PC-9 (cell line): ENCODE measurements at regions not wholly inside any gene's neighbourhood (a gene's known extent, or its start where the extent isn't known, plus 50 kb on each side); places are given as distances from the start of the nearest gene placed in this dataset.

Experiments used
- BruUV-seq: library from RNA; stranded (reverse); fragments of 400-500 nt; replicated peaks from 2 replicates; lab custom pipeline; 2021; lab: Mats Ljungman, UMichigan
- CTCF ChIA-PET: fragments of 300-600 bp; sonication (Branson Sonifier 250); formaldehyde crosslinking; loops from one replicate; lab custom pipeline; 2022; ENCODE audit warnings: antibody characterized with exemption; lab: Charles Lee
- POLR2A ChIA-PET: fragments of 300-600 bp; sonication (Branson Sonifier 250); formaldehyde crosslinking; loops from one replicate; lab custom pipeline; 2022; ENCODE audit warnings: antibody characterized with exemption; ENCODE audit not compliant: unreplicated experiment; lab: Charles Lee
- DNase-seq, 2 experiments: peaks; one replicate each; pipeline versions ENCODE4 v3.0.0 to v3.0.0-alpha.2; 2015 to 2022; ENCODE audit warnings: mixed read lengths in 1 of 2
- H2AFZ ChIP-seq: fragments of 200-600 bp; sonication (generic); 2 replicates; pipeline ENCODE4 v1.8.1; 2017; ENCODE audit warnings: antibody characterized with exemption
- H3F3A ChIP-seq: fragments of 200-600 bp; sonication (generic); 2 replicates; pipeline ENCODE4 v1.8.1; 2017; ENCODE audit warnings: antibody characterized with exemption, mild to moderate bottlenecking, low read depth; ENCODE audit not compliant: insufficient read depth
- H3K27ac ChIP-seq: fragments of 200-600 bp; sonication (generic); 2 replicates; pipeline ENCODE4 v1.6.1; 2016; ENCODE audit warnings: mixed run types
- H3K27me3 ChIP-seq: fragments of 200-600 bp; sonication (generic); 2 replicates; pipeline ENCODE4 v1.6.1; 2016; ENCODE audit warnings: low read depth, mixed run types; ENCODE audit not compliant: insufficient read depth
- H3K36me3 ChIP-seq: fragments of 200-600 bp; sonication (generic); 2 replicates; pipeline ENCODE4 v1.6.1; 2016; ENCODE audit warnings: low read depth, mixed run types
- H3K4me1 ChIP-seq: fragments of 200-600 bp; sonication (generic); replicated peaks from 2 replicates; pipeline ENCODE4 v1.6.1; 2016; ENCODE audit warnings: mixed run types; ENCODE audit not compliant: insufficient read depth
- H3K4me2 ChIP-seq: fragments of 200-600 bp; sonication (generic); 2 replicates; pipeline ENCODE4 v1.6.1; 2017; ENCODE audit warnings: mixed run types
- H3K4me3 ChIP-seq: fragments of 200-600 bp; sonication (generic); 2 replicates; pipeline ENCODE4 v1.6.1; 2016; ENCODE audit warnings: mixed run types
- H3K79me2 ChIP-seq: fragments of 200-600 bp; sonication (generic); 2 replicates; pipeline ENCODE4 v1.6.1; 2017; ENCODE audit warnings: low read depth, mixed run types
- H3K9me2 ChIP-seq: fragments of 200-600 bp; sonication (generic); 2 replicates; pipeline ENCODE4 v1.8.1; 2017; ENCODE audit warnings: mild to moderate bottlenecking; ENCODE audit not compliant: insufficient read depth
- H3K9me3 ChIP-seq: fragments of 200-600 bp; sonication (generic); 2 replicates; pipeline ENCODE4 v1.8.1; 2016; ENCODE audit warnings: low read depth; ENCODE audit not compliant: insufficient read depth
- H4K20me1 ChIP-seq: fragments of 200-600 bp; sonication (generic); 2 replicates; pipeline ENCODE4 v1.8.1; 2017; ENCODE audit not compliant: insufficient read depth
- CTCF ChIP-seq: fragments of 200-600 bp; sonication (generic); conservative IDR thresholded peaks from 2 replicates; pipeline ENCODE4 v1.6.1; 2017; ENCODE audit warnings: mixed run types, antibody characterized with exemption, mild to moderate bottlenecking, moderate library complexity
- EZH2 ChIP-seq: fragments of 200-600 bp; sonication (generic); IDR thresholded peaks from 2 replicates; pipeline ENCODE4 v1.8.0; 2017; ENCODE audit warnings: antibody characterized with exemption, low read depth
- intact Hi-C: fragments of 100-400 bp; cut with micrococcal nuclease; formaldehyde crosslinking; loops from one replicate; pipeline ENCODE4 v1.10.0; 2022; ENCODE audit not compliant: unreplicated experiment

GRCh38 chr11:20256925-20257324 is 96.7 kb upstream of the DBX1 start:
- intact Hi-C loops, result no loop called here
- Histone ChIP-seq H2AFZ (no peak overlapping the region), H3K4me3 (no peak overlapping the region), H3F3A (no peaks in the 10 kb centered on the region), H3K79me2 (no peaks in the 10 kb centered on the region), H3K9me2 (no peaks in the 10 kb centered on the region), H3K4me2 (no peak overlapping the region), H3K27ac (no peak overlapping the region), H3K4me1 (no peaks in the 10 kb centered on the region), H3K36me3 (no peaks in the 10 kb centered on the region), H3K9me3 (no peaks in the 10 kb centered on the region), H4K20me1 (no peaks in the 10 kb centered on the region), H3K27me3 (peaks cover 46% of the 10 kb centered on the region)
- no TSS peak for BruUV-seq
- POLR2A ChIA-PET, result no interaction called here
- TF ChIP-seq CTCF (no peak), EZH2 (no peak)
- CTCF ChIA-PET, result no interaction called here
- no peak for DNase-seq

GRCh38 chr11:20253796-20254195 is 93.5 kb upstream of the DBX1 start:
- Histone ChIP-seq H3K4me2 (no peak overlapping the region), H3F3A (no peaks in the 10 kb centered on the region), H3K79me2 (no peaks in the 10 kb centered on the region), H3K27ac (no peak overlapping the region), H2AFZ (no peak overlapping the region), H3K4me1 (no peaks in the 10 kb centered on the region), H3K4me3 (no peak overlapping the region), H4K20me1 (no peaks in the 10 kb centered on the region), H3K27me3 (peaks cover 57% of the 10 kb centered on the region), H3K9me3 (no peaks in the 10 kb centered on the region), H3K36me3 (no peaks in the 10 kb centered on the region), H3K9me2 (no peaks in the 10 kb centered on the region)
- no peak for DNase-seq
- BruUV-seq, result no TSS peak
- ChIA-PET CTCF (no interaction called here), POLR2A (no interaction called here)
- intact Hi-C loops, result no loop called here
- TF ChIP-seq CTCF, result no peak
- TF ChIP-seq EZH2, result no peak

- Histone ChIP-seq H2AFZ (no peak overlapping the region), H3K27ac (no peak overlapping the region), H3K4me2 (no peak overlapping the region), H3K4me3 (no peak overlapping the region), H3K79me2 (no peaks in the 10 kb centered on the region), H3K36me3 (no peaks in the 10 kb centered on the region), H3K4me1 (no peaks in the 10 kb centered on the region), H3F3A (no peaks in the 10 kb centered on the region), H4K20me1 (no peaks in the 10 kb centered on the region), H3K9me3 (no peaks in the 10 kb centered on the region), H3K9me2 (no peaks in the 10 kb centered on the region), H3K27me3 (peaks cover 60% of the 10 kb centered on the region)
- no TSS peak for BruUV-seq
- CTCF ChIA-PET, result no interaction called here
- TF ChIP-seq CTCF, result no peak
- no peak for TF ChIP-seq EZH2
- DNase-seq, result no peak
- POLR2A ChIA-PET, result no interaction called here
- intact Hi-C loops, result no loop called here
Observed at GRCh38 chr11:20251496-20251895, 91.2 kb upstream of the DBX1 start.
